Inflammatory macrophage treated with lipopolysaccharide for 1 hour (primary cell): ENCODE measurements at regions not wholly inside any gene's neighbourhood (a gene's known extent, or its start where the extent isn't known, plus 50 kb on each side); places are given as distances from the start of the nearest gene placed in this dataset.
"Not testable (repeated sequence)": the region's sequence is repeated elsewhere in the genome, so short reads cannot be mapped to it uniquely, and the experiment has no call there.

Experiments
- DNase-seq, 2 donors: peaks; one replicate each; pipeline ENCODE4 v3.0.0-alpha.2; 2020 to 2022

DNA sequence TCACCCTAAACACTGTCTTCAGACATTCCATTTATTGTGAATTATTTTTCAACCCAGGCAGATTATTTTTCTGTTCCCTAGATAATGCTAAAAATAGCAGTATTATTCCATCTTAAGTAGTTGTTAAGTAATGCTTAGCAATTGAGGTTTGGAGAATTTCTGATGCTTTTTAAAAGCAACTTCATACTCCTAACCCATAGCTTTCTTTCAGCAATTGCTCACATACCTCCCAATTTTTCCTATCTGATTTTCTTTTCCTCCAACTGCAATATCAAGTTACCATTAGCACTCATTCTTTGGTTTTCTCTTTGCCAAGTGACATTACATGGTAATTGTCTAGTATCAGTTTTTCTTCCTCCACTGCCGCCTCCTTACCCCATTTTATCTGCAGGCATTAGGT is 104.7 kb downstream of the GPR85 start:
- DNase-seq, result no peak

DNA sequence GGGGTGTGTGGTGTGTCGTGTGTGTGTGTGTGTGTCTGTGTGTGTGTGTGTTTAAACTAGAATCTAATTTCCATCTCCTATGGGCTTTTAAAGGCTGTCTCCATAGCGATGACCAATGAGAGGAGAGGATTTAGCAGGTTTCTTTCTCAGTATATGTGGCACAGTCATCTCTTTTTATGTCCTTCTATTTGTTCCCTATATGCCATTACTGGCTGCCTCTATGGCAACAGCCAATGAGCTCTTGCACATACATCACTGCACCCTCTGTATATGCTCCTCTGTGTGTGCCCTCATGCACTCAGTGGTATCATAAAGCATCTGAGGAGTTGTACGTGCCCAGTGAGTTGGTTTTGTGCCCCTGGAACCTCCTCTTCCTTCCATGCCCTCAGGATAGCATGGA is 107.6 kb downstream of the GPR85 start:
- DNase-seq, result not testable (repeated sequence)

DNA sequence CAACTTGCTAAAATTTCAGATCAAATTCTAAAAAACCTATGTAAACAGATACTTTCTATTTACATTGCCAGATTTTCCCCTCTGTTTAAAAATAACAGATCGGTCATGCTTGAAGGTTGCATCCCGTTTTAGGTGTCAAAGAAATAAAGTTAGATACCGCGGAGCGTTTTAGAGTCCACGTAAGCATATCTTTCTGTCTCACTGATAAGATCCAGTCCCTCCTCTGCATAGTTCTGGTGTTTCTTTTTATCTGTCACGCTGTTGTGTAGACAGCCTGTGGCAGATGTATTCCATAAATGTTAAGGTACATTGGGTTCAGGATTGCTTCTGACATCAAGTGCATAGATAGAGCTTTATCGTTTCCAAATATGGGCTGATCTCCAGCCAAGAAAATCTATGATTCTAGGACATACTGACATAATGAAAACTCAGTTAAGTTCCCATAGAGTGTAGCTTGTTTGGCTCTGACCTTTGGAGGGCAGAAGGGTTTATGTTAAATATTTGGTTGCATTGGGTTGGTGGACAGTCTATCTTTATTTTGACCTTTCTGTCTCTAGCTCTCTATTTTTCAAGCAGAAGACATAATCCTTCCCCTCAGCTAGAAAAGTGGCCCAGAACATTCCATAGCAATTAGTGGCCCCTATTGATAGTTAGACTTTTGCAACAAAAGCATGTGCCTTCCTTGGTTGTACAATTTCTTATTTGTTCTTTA is 109.2 kb downstream of the GPR85 start:
- DNase-seq, result not testable (repeated sequence)

DNA sequence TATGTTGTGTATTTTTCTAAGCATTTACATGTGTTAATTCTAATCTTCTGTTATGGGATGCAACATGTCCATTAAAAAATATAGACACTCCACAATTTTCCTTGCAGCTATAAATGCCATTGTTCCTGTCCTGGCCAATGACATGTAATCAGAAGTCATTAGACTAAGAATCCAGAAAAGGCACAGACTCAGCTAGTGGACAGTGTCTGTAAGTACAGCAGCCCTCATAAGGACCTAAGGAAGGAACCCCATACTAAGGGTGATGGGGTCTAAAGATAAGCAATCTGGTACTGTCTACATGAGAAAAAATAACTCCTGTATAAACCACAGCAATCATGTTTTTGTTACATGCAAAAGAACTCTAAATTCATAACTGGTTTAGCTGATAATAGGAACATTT is 115.9 kb downstream of the GPR85 start:
- DNase-seq, result peak in 1 of 2 donors; percentile 20

DNA sequence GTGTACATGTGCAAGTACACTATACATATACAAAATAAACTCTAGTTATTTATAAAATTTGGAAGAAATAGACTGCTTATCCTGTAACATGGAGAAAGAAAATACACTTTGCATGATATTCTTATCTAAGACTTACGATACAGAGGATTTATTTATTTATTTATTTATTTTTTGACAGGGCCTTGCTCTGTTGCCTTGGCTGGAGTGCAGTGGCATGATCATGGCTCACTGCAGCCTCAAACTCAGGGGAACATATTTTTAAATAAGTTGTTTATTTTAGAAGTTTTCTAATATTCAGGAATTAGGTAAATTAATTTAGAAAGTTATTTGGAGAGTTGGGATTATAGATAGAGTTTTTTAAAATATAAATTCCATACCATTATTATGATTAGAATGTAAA is 116.7 kb downstream of the GPR85 start:
- no peak for DNase-seq

DNA sequence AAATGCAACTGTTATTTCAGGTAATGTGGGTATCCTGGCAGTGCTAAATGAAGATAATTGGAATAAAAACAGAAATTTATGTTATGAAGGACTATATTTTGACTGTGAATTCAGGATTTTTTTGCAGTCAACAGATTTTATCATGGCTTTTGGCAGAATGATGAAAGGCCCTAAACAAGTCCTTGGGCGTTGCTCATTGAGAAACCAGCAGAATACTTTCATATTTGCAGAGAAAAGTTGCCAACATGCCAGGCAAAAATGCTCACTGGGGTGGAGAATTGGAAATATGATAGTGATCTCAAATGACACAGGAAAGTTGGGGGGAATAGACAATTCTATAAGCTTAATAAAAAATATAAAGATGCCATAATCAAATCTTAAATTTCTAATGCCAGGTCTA is 121.1 kb downstream of the GPR85 start:
- no peak for DNase-seq

DNA sequence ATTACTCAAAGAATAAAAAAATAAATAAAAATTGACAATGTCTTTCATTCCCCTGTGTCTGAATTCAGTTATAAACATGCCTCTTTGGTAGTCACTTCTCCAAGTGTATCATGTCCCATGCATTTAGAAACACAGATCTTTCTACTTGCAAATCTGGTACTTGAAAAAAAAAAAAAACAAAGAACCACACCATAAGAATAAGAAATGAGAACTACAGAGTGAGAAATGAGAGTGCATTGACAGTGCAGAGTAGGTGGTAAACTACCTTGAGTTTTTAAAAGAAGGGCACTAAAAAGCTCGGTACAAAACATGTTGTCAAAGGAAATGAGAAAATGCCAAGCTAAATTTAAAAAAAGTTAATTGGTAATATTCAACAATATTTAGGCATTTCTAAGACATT is 123.0 kb downstream of the GPR85 start:
- DNase-seq, result no peak

DNA sequence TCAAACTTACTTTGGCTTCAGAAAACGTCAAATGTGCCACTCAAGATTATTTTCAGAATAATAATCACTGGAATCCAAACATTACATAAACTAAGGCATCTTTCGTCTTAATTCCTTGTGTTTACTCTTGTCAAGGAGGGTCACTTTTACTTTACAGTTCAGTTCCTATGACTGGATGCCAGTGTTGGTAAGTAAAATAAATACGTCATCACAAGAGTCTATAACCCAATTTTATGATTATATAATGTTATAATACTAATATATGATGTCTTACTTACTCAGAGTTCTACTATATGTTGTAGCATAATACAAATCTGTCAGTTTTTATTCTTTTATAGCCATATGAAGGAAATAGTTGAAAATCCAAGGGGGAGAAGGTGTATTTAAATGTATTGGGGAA is 123.8 kb downstream of the GPR85 start:
- no peak for DNase-seq

DNA sequence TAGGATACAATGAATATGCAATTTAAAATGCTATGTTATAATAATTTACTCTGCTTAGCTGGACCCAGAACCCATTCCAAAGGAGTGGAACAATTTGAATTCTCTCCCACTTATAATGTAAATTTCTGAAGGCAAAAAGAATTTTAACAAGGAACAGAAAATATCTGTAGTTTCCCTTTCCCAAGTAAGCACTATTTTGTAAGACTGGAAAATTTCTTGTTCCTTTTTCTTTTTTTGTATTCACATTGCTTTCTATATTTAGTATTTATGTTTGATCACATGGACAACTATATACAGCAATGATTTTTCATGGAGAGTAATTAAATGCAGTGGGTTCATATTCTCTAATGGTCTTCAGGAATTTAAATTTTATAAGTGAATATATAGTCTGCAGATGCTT is 127.4 kb downstream of the GPR85 start:
- peak; percentile 90 to 91 for DNase-seq

DNA sequence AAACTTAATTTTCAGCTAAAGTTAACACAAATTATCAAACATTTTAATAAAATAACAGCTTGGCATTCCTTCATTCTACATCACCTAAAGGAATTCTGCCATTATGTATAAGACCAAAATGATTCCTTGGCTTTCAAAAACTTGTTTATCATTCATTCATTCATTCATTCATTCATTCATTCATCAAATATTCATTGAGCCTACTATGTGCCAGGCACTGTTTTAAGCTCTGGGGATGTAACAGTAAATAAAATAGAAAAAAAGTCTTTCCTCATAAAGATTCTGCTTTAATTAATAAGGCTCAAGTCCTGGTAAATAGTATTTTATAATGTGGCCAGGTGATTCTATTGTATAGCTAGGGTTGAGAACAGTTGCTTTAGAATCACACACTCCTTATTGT is 127.9 kb downstream of the GPR85 start:
- no peak for DNase-seq

DNA sequence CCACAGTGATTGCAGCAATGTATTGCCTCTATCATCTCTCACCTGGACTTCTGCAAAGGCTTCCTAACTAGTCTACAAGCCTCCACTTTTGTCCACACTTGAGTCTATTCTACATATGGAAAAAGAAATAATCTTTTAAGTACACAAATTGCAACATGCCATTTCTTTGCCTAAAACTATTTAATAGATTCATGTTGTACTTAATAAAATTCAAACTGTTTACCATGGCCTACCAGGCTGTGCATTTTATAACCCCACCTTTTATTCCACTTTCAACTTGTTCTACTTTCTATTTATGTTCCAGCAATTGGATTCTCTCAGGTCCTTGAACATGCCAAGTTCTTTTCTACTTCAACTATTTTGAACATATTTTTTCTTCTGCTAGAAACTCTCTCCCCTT is 128.7 kb downstream of the GPR85 start:
- DNase-seq, result no peak

DNA sequence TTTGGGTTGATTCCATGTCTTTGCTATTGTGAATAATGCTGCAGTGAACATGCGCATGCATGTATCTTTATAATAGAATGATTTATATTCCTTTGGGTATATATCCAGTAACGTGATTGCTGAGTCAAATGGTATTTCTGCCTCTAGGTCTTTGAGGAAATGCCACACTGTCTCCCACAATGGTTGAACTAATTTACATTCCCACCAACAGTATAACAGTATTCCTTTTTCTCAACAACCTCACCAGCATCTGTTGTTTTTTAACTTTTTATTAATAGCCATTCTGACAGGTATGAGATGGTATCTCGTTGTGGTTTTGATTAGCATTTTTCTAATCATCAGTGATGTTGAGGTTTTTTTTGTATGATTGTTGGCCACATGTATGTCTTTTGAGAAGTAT is 133.6 kb downstream of the GPR85 start:
- DNase-seq, result not testable (repeated sequence)

DNA sequence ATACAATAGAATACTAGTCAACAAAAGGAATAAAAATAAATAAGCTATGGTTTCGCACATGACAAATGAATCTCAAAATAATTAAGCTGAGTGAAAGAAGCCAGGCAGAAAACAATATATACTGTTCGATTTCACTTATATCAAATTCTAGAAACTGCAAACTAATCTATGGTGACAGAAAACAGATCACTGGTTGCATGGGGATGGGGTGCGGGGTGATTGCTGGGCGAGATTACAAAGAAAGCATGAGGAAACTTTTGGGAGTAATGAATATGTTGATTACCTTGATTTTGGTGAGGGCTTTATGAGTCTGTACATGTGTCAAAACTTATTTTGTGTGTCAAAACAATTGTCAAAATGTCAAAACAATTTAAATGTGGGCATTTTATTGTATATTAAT is 135.6 kb downstream of the GPR85 start:
- no peak for DNase-seq

DNA sequence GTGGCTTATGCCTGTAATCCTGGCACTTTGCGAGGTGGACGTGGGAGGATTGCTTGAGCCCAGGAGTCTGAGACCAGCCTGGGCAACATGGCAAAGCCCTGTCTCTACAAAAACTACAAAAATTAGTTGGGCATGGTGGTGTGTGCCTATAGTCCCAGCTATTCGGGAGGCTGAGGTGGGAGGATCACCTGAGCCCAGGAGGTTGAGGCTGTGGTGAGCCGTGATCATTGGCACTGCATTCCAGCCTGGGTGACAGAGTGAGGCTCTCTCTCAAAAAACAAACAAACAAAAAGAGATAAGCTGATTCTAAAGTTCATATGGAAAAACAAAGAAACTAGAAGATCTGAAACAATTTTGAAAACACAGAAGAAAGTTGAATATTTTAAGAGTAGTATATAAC is 136.9 kb downstream of the GPR85 start:
- DNase-seq, result not testable (repeated sequence)

DNA sequence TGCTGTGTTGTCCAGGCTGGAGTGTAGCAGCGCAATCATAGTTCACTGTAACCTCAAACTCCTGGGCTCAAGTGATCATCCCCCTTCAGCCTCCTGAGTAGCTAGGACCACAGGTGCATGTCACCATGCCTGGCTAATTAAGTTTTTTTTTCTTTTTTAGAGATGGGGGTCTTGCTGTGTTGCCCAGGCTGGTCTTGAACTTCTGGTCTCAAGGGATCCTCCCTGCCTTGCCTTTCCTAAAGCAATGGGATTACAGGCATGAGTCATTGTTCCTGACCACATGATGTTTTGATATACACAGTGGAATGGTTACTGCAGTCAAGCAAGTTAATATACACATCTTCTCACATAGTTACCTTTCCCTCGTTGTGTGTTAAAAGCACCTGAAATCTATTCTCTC is 140.3 kb downstream of the GPR85 start:
- no peak for DNase-seq

DNA sequence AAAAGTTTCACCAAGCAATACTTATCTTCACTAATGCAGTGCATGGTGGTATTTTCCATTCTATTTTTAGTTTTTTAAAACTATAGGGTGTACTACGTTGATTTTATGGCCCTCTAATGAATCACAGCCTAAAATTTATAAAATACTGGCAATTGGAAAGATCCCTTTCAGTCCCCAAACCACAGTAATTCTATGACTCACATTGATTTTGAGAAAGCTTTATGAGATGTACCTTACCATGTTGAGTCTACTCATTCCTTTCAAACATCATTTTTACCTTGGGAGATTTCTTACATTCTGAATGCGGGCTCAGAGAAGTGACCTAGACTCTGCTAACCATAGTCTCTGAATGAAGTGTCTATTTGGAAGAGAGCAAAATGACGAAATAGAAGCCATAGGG is 141.6 kb downstream of the GPR85 start:
- DNase-seq, result no peak

DNA sequence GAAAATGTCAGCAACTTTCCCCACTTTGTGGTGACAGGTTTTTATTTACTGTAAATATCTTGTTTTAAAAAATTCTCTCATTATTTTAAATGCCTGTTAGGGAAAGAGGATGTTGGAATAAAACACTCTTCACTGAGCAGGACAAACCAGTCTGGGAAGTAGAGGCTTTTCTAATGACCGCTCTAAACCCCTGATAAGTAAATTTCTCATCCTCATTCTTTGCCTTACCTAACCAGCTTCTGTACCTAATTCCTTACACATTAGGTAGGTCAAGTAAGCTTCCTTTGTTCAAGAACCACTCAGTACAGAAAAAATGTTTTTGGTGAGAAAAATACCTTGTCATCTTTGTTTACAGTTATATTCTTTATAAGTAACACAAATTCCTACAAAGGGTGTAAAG is 143.6 kb downstream of the GPR85 start:
- no peak for DNase-seq

DNA sequence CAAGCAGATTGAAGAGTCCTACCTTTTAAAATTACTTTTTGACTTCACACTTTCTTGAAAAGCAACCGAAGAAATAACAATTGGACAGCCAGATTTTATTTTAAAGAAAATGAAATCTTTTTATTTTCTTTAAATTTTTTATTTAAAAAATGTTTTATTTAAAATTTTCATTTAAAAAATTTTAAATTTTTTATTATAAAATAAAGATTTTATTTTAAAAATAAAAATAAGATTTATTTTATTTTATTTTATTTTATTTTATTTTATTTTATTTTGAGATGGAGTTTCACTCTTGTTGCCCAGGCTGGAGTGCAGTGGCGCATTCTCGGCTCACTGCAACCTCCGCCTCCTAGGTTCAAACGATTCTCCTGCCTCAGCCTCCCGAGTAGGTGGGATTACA is 144.5 kb downstream of the GPR85 start:
- DNase-seq, result not testable (repeated sequence)

DNA sequence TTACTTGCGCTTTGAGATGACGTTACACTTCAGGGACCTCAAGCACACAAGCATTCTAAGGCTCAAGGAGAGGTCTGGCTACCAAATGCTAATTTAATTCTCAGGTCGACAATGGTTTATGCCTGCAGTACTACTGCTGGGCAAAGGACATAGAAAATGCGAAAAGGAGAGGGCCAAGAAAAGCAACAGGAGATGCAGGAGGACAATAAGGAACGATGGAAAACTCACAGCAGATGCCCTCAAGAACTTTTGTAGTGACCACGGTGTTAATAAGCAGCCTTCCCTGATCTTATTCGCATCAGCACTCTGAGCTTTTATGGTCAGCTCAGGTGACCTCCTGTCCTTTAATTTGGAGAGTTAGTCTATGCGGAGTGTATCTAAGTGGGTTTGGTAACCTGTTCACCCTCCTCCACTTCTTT is 146.3 kb downstream of the GPR85 start:
- no peak for DNase-seq

DNA sequence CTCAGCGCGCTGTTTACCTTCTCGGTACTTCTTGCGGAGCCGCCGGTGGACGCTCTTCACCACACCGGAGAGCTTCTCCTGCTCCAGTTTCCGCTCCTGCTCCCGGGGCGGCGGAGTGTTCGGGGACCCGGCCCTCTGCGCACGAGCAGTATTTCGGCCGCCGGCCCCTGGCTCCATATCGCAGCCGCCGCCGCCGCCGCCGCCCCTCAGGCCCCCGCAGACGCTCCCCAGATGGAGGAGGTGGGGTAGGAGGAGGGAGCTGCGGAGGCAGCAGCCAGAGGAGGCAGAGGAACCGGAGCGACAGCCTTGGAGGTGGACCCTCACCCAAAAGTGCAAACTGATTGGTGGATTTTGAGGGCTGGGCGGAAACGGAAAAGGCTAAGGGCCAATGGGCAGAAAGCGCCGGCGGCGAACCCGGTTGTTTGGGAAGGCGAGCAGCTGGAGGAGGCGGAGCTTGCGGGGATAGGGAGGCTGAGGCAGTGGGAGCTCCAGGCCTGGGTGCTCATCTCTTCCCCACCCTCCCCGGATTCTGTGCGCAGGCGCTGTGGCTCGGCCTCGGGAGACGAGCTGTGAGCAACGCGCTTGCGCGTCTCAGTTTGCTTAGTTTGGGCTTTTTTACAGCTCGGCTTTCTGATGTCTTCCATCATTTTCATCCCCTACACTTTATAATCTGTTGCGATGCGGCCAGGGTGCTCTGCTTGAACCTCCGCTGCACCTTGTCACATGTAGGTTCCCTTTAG is 146.9 kb downstream of the GPR85 start:
- peak; percentile 99 for DNase-seq

DNA sequence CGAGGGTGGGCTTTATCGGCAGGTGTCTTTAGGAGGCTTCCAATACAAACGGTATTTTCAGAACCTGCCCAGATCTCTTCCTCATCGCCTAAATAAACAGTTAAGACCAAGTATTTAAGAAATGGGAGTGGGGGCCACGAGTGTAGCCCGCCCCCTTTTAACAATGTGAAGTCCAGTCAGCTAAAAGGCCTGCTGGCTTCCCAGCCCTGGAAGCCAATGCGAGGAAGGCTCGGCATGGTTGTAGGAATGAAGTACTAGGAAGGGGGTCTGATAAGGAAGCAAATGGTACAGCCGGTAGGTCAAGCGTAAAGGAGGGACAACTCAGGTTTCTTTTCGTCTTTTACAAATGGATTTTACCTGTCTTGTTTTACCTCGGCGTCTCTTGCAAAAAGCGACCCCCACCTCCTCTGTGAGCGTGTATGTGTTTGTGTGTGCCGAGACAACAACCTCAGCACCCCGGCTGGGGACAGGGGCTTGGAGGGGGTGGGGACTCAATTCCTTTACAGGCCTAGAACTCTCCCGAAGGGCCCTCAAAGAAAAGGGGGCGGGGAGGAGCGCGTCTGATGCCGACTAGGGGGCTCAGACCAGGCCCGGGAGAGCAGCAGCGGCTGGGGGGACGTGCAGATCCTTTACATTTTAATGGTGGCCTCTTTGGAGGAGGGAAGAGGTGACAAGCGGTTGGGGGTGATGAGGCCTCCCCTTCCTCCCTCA is 147.6 kb downstream of the GPR85 start:
- DNase-seq, result no peak

DNA sequence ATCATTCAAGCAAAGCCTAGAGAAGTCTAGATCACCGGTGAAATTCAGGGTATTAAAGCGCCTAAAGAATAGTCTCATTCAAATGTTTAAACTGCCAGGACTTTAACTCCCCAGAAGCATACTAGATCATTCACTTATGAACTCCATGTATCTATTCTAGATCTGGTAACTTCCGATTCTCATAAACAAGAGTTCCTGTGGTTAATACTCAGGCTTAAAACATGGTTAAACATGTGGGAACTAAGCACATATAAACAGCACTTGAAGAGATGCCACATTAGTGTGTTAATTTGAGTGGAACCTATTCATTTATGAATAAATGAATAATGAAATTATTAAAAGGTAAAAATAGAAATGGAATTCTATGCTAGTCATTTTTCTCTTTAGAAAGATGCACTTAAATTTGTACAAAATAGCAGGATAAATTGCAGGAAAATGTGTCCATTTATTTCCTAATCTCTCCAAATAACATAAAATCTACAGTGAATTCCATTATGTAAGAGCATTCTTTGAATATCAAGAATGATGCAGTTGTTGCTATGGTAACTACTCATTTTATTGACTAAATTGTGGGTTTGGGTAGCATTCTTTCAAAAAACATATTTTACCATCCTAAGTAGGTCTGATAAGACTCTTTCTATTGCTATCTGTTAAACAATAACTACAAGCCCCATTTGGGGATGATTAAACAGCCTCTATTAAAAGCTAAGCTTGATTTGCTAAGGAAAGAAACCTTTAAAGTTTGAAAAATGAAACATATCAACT is 147.6 kb upstream of the TMEM168 start:
- DNase-seq, result no peak

DNA sequence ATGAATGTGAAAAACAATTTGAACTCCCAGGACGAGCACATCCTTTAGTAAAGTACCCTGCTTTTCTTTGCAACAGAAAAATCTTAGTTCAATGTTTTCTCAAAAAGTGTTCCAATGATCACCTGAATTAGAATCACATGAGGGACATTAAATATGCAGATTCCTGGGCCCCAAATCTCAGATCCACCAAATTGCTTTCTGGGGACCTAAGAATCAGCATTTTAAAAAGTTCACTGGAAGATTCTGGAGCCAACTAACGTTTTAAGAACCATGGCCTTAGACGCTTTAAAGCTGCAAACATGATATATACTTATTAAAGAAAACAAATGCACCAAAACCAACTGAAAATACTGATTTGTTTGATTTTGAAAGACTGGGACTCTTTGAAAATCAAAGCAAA is 143.4 kb upstream of the TMEM168 start:
- no peak for DNase-seq
